Activated gamma-delta T cell treated with Interleukin-2 at 50 U/mL for 16 hours (primary cell): ENCODE measurements at regions not wholly inside any gene's neighbourhood (a gene's known extent, or its start where the extent isn't known, plus 50 kb on each side); places are given as distances from the start of the nearest gene placed in this dataset.
A peak's percentile ranks its signal among the peaks of the same experiment; 100 is the strongest.
"Not testable (repeated sequence)": the region's sequence is repeated elsewhere in the genome, so short reads cannot be mapped to it uniquely, and the experiment has no call there.

Experiments used
- DNase-seq: peaks from one replicate; pipeline ENCODE4 v3.0.0-alpha.2; 2020

- no peak for DNase-seq
These were observed 102.6 kb upstream of the PPM1J start for GRCh38 chr1:112817555-112818373.

GRCh38 chr1:112815376-112815775 is 100.2 kb upstream of the PPM1J start:
- no peak for DNase-seq

- DNase-seq, result not testable (repeated sequence)
These were observed 99.5 kb upstream of the PPM1J start for GRCh38 chr1:112814645-112815044.

GRCh38 chr1:112808861-112809684 is 93.9 kb upstream of the PPM1J start:
- peak; percentile 54 for DNase-seq

- DNase-seq, result no peak
These were observed 92.9 kb upstream of the PPM1J start for GRCh38 chr1:112807999-112808398.

GRCh38 chr1:112807117-112807516 is 92.0 kb upstream of the PPM1J start:
- DNase-seq, result no peak

GRCh38 chr1:112806090-112806642 is 91.0 kb upstream of the PPM1J start:
- DNase-seq, result no peak

- no peak for DNase-seq
These were observed 90.2 kb upstream of the PPM1J start for GRCh38 chr1:112805155-112805853.

- peak; percentile 15 for DNase-seq
These were observed 89.0 kb upstream of the PPM1J start for GRCh38 chr1:112803906-112804762.

- no peak for DNase-seq
These were observed 85.2 kb upstream of the PPM1J start for GRCh38 chr1:112800289-112800688.

GRCh38 chr1:112798292-112798691 is 83.2 kb upstream of the PPM1J start:
- no peak for DNase-seq

GRCh38 chr1:112797224-112797623 is 82.1 kb upstream of the PPM1J start:
- no peak for DNase-seq

- DNase-seq, result no peak
These were observed 79.6 kb upstream of the PPM1J start for GRCh38 chr1:112794654-112795239.

GRCh38 chr1:112793631-112794565 is 78.8 kb upstream of the PPM1J start:
- DNase-seq, result no peak

GRCh38 chr1:112791723-112792104 is 76.6 kb upstream of the PPM1J start:
- DNase-seq, result no peak

GRCh38 chr1:112790920-112791722 is 76.0 kb upstream of the PPM1J start:
- DNase-seq, result no peak

GRCh38 chr1:112788561-112788960 is 73.4 kb upstream of the PPM1J start:
- no peak for DNase-seq

GRCh38 chr1:112788054-112788453 is 72.9 kb upstream of the PPM1J start:
- no peak for DNase-seq

- no peak for DNase-seq
These were observed 67.9 kb upstream of the PPM1J start for GRCh38 chr1:112783059-112783458.
